NB4 (cell line): ENCODE measurements at regions not wholly inside any gene's neighbourhood (a gene's known extent, or its start where the extent isn't known, plus 50 kb on each side); places are given as distances from the start of the nearest gene placed in this dataset.

Experiments used
- TF ChIP-seq, protein P1 (sequence below): IDR thresholded peaks from 2 replicates; pipeline ENCODE4 v1.6.1; 2011; ENCODE audit warnings: low read depth, low read length
- TF ChIP-seq, protein P2 (sequence below): IDR thresholded peaks from one replicate; pipeline ENCODE4 v1.5.1; 2012; ENCODE audit warnings: low read depth, low read length

GRCh38 chr5:117376748-117377147, 802.1 kb upstream of the SEMA6A start:
- TF ChIP-seq, protein P1, sequence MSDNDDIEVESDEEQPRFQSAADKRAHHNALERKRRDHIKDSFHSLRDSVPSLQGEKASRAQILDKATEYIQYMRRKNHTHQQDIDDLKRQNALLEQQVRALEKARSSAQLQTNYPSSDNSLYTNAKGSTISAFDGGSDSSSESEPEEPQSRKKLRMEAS: no peak
- TF ChIP-seq, protein P2, sequence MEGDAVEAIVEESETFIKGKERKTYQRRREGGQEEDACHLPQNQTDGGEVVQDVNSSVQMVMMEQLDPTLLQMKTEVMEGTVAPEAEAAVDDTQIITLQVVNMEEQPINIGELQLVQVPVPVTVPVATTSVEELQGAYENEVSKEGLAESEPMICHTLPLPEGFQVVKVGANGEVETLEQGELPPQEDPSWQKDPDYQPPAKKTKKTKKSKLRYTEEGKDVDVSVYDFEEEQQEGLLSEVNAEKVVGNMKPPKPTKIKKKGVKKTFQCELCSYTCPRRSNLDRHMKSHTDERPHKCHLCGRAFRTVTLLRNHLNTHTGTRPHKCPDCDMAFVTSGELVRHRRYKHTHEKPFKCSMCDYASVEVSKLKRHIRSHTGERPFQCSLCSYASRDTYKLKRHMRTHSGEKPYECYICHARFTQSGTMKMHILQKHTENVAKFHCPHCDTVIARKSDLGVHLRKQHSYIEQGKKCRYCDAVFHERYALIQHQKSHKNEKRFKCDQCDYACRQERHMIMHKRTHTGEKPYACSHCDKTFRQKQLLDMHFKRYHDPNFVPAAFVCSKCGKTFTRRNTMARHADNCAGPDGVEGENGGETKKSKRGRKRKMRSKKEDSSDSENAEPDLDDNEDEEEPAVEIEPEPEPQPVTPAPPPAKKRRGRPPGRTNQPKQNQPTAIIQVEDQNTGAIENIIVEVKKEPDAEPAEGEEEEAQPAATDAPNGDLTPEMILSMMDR: no peak
